ENCODE measurements at regions not wholly inside any gene's neighbourhood (a gene's known extent, or its start where the extent isn't known, plus 50 kb on each side); places are given as distances from the start of the nearest gene placed in this dataset.

GRCh38 chr15:81558056-81558455 lies 184.0 kb upstream of the TMC3 start:
- no peaks in the 10 kb centered on the region for H3K36me3 ChIP-seq (ENCODE audit: insufficient read depth, low read depth, low read length)
- no peak overlapping the region for H3K4me3 ChIP-seq (ENCODE audit: low read length)
- H3K9ac ChIP-seq (ENCODE audit: low read depth, low read length), result no peak overlapping the region
- no peak overlapping the region for H3K27ac ChIP-seq (ENCODE audit: low read length)
- H3K9me3 ChIP-seq (ENCODE audit: insufficient read depth, low read depth, low read length), result no peaks in the 10 kb centered on the region
- H3K27me3 ChIP-seq (ENCODE audit: insufficient read depth, low read length), result no peaks in the 10 kb centered on the region
- no peaks in the 10 kb centered on the region for H3K4me1 ChIP-seq (ENCODE audit: insufficient read depth, low read length)

GRCh38 chr15:81555346-81555745 lies 181.3 kb upstream of the TMC3 start:
- Histone ChIP-seq H3K4me3 (ENCODE audit: low read length) (no peak overlapping the region), H3K4me1 (ENCODE audit: insufficient read depth, low read length) (no peaks in the 10 kb centered on the region), H3K9ac (ENCODE audit: low read depth, low read length) (no peak overlapping the region), H3K27ac (ENCODE audit: low read length) (no peak overlapping the region), H3K9me3 (ENCODE audit: insufficient read depth, low read depth, low read length) (no peaks in the 10 kb centered on the region), H3K36me3 (ENCODE audit: insufficient read depth, low read depth, low read length) (no peaks in the 10 kb centered on the region), H3K27me3 (ENCODE audit: insufficient read depth, low read length) (no peaks in the 10 kb centered on the region)

- Histone ChIP-seq H3K27ac (ENCODE audit: low read length) (no peak overlapping the region), H3K36me3 (ENCODE audit: insufficient read depth, low read depth, low read length) (no peaks in the 10 kb centered on the region), H3K4me3 (ENCODE audit: low read length) (no peak overlapping the region), H3K4me1 (ENCODE audit: insufficient read depth, low read length) (peaks cover 8% of the 10 kb centered on the region; the same call in 1 of the 2 replicates), H3K27me3 (ENCODE audit: insufficient read depth, low read length) (no peaks in the 10 kb centered on the region; the same call in 1 of the 2 replicates), H3K9ac (ENCODE audit: low read depth, low read length) (no peak overlapping the region), H3K9me3 (ENCODE audit: insufficient read depth, low read depth, low read length) (no peaks in the 10 kb centered on the region)
Observed at GRCh38 chr15:81548365-81549130, 174.5 kb upstream of the TMC3 start.

GRCh38 chr15:81547521-81548132 lies 173.6 kb upstream of the TMC3 start:
- no peaks in the 10 kb centered on the region for H3K9me3 ChIP-seq (ENCODE audit: insufficient read depth, low read depth, low read length)
- H3K4me1 ChIP-seq (ENCODE audit: insufficient read depth, low read length), result peaks cover 8% of the 10 kb centered on the region; the same call in 1 of the 2 replicates
- no peak overlapping the region for H3K9ac ChIP-seq (ENCODE audit: low read depth, low read length)
- no peaks in the 10 kb centered on the region; the same call in 1 of the 2 replicates for H3K27me3 ChIP-seq (ENCODE audit: insufficient read depth, low read length)
- no peak overlapping the region for H3K4me3 ChIP-seq (ENCODE audit: low read length)
- H3K36me3 ChIP-seq (ENCODE audit: insufficient read depth, low read depth, low read length), result no peaks in the 10 kb centered on the region
- H3K27ac ChIP-seq (ENCODE audit: low read length), result no peak overlapping the region

GRCh38 chr15:81544385-81544784 lies 170.4 kb upstream of the TMC3 start:
- H3K9me3 ChIP-seq (ENCODE audit: insufficient read depth, low read depth, low read length), result no peaks in the 10 kb centered on the region
- H3K36me3 ChIP-seq (ENCODE audit: insufficient read depth, low read depth, low read length), result no peaks in the 10 kb centered on the region
- H3K9ac ChIP-seq (ENCODE audit: low read depth, low read length), result no peak overlapping the region
- no peaks in the 10 kb centered on the region for H3K27me3 ChIP-seq (ENCODE audit: insufficient read depth, low read length)
- H3K4me3 ChIP-seq (ENCODE audit: low read length), result no peak overlapping the region
- peaks cover 8% of the 10 kb centered on the region; the same call in 1 of the 2 replicates for H3K4me1 ChIP-seq (ENCODE audit: insufficient read depth, low read length)
- H3K27ac ChIP-seq (ENCODE audit: low read length), result no peak overlapping the region

- no peaks in the 10 kb centered on the region for H3K4me1 ChIP-seq (ENCODE audit: insufficient read depth, low read length)
- no peak overlapping the region for H3K4me3 ChIP-seq (ENCODE audit: low read length)
- H3K9me3 ChIP-seq (ENCODE audit: insufficient read depth, low read depth, low read length), result no peaks in the 10 kb centered on the region
- H3K9ac ChIP-seq (ENCODE audit: low read depth, low read length), result no peak overlapping the region
- H3K36me3 ChIP-seq (ENCODE audit: insufficient read depth, low read depth, low read length), result no peaks in the 10 kb centered on the region
- H3K27me3 ChIP-seq (ENCODE audit: insufficient read depth, low read length), result no peaks in the 10 kb centered on the region
- H3K27ac ChIP-seq (ENCODE audit: low read length), result no peak overlapping the region
Observed at GRCh38 chr15:81540909-81541308, 166.9 kb upstream of the TMC3 start.

GRCh38 chr15:81536356-81536755 lies 162.3 kb upstream of the TMC3 start:
- Histone ChIP-seq H3K27me3 (ENCODE audit: insufficient read depth, low read length) (no peaks in the 10 kb centered on the region), H3K9ac (ENCODE audit: low read depth, low read length) (no peak overlapping the region), H3K27ac (ENCODE audit: low read length) (no peak overlapping the region), H3K36me3 (ENCODE audit: insufficient read depth, low read depth, low read length) (no peaks in the 10 kb centered on the region), H3K4me3 (ENCODE audit: low read length) (no peak overlapping the region), H3K4me1 (ENCODE audit: insufficient read depth, low read length) (no peaks in the 10 kb centered on the region; the same call in 1 of the 2 replicates), H3K9me3 (ENCODE audit: insufficient read depth, low read depth, low read length) (no peaks in the 10 kb centered on the region)

GRCh38 chr15:81534124-81534523 lies 160.1 kb upstream of the TMC3 start:
- H3K9me3 ChIP-seq (ENCODE audit: insufficient read depth, low read depth, low read length), result no peaks in the 10 kb centered on the region

GRCh38 chr15:81532001-81532400 lies 158.0 kb upstream of the TMC3 start:
- H3K9ac ChIP-seq (ENCODE audit: low read depth, low read length), result no peak overlapping the region
- H3K36me3 ChIP-seq (ENCODE audit: insufficient read depth, low read depth, low read length), result no peaks in the 10 kb centered on the region
- no peak overlapping the region for H3K27ac ChIP-seq (ENCODE audit: low read length)
- H3K4me3 ChIP-seq (ENCODE audit: low read length), result no peak overlapping the region
- H3K9me3 ChIP-seq (ENCODE audit: insufficient read depth, low read depth, low read length), result no peaks in the 10 kb centered on the region
- no peaks in the 10 kb centered on the region for H3K27me3 ChIP-seq (ENCODE audit: insufficient read depth, low read length)
- H3K4me1 ChIP-seq (ENCODE audit: insufficient read depth, low read length), result peaks cover 15% of the 10 kb centered on the region; the same call in 1 of the 2 replicates

More at GRCh38 chr15:81534124-81534523, 160.1 kb upstream of the TMC3 start:
- Histone ChIP-seq H3K9ac (ENCODE audit: low read depth, low read length) (no peak overlapping the region), H3K36me3 (ENCODE audit: insufficient read depth, low read depth, low read length) (no peaks in the 10 kb centered on the region), H3K4me1 (ENCODE audit: insufficient read depth, low read length) (peaks cover 15% of the 10 kb centered on the region; the same call in 1 of the 2 replicates), H3K27ac (ENCODE audit: low read length) (no peak overlapping the region), H3K27me3 (ENCODE audit: insufficient read depth, low read length) (no peaks in the 10 kb centered on the region), H3K4me3 (ENCODE audit: low read length) (no peak overlapping the region)

- no peaks in the 10 kb centered on the region for H3K27me3 ChIP-seq (ENCODE audit: insufficient read depth, low read length)
- peaks cover 15% of the 10 kb centered on the region; the same call in 1 of the 2 replicates for H3K4me1 ChIP-seq (ENCODE audit: insufficient read depth, low read length)
- no peaks in the 10 kb centered on the region for H3K9me3 ChIP-seq (ENCODE audit: insufficient read depth, low read depth, low read length)
- H3K36me3 ChIP-seq (ENCODE audit: insufficient read depth, low read depth, low read length), result no peaks in the 10 kb centered on the region
- no peak overlapping the region for H3K27ac ChIP-seq (ENCODE audit: low read length)
- peak overlapping the region; percentile 41; the same call in 1 of the 2 replicates for H3K4me3 ChIP-seq (ENCODE audit: low read length)
- no peak overlapping the region for H3K9ac ChIP-seq (ENCODE audit: low read depth, low read length)
Observed at GRCh38 chr15:81531109-81531592, 157.1 kb upstream of the TMC3 start.

GRCh38 chr15:81530271-81530691 lies 156.3 kb upstream of the TMC3 start:
- Histone ChIP-seq H3K4me1 (ENCODE audit: insufficient read depth, low read length) (peaks cover 15% of the 10 kb centered on the region; the same call in 1 of the 2 replicates), H3K4me3 (ENCODE audit: low read length) (peak overlapping the region; percentile 41; the same call in 1 of the 2 replicates), H3K9ac (ENCODE audit: low read depth, low read length) (no peak overlapping the region), H3K9me3 (ENCODE audit: insufficient read depth, low read depth, low read length) (no peaks in the 10 kb centered on the region), H3K36me3 (ENCODE audit: insufficient read depth, low read depth, low read length) (no peaks in the 10 kb centered on the region), H3K27me3 (ENCODE audit: insufficient read depth, low read length) (no peaks in the 10 kb centered on the region), H3K27ac (ENCODE audit: low read length) (no peak overlapping the region)

- Histone ChIP-seq H3K9ac (ENCODE audit: low read depth, low read length) (no peak overlapping the region), H3K4me3 (ENCODE audit: low read length) (no peak overlapping the region), H3K36me3 (ENCODE audit: insufficient read depth, low read depth, low read length) (no peaks in the 10 kb centered on the region), H3K9me3 (ENCODE audit: insufficient read depth, low read depth, low read length) (no peaks in the 10 kb centered on the region), H3K27ac (ENCODE audit: low read length) (no peak overlapping the region), H3K27me3 (ENCODE audit: insufficient read depth, low read length) (no peaks in the 10 kb centered on the region), H3K4me1 (ENCODE audit: insufficient read depth, low read length) (peaks cover 15% of the 10 kb centered on the region; the same call in 1 of the 2 replicates)
Observed at GRCh38 chr15:81529481-81529880, 155.5 kb upstream of the TMC3 start.
